HG03460 (cell line): ENCODE measurements at regions not wholly inside any gene's neighbourhood (a gene's known extent, or its start where the extent isn't known, plus 50 kb on each side); places are given as distances from the start of the nearest gene placed in this dataset.

ENCODE experiments used
- ATAC-seq: cut with Tn5 transposase; IDR thresholded peaks from one replicate; pipeline ENCODE4 v1.9.1; 2021; ENCODE audit not compliant: unreplicated experiment

DNA sequence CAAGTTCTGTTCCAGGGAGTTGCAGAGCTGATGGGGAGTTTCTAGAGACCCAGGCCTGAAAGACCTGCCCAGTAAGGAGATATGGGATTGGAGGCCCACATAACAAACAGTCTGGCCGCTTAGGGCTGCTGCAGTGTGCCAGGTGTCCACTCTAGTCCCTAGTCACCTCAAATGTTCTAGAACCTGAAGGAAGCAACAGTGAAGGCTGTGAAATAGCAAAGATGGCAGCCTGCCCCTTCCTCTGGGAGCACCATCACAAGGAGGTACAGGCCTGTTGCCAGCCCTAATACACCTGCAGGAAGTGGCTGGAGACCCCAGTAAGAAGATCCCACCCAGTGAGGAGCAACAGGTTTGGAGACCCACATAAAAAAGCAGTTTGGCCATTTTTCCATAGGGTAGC is 783.8 kb upstream of the EDIL3 start:
- no peak for ATAC-seq

DNA sequence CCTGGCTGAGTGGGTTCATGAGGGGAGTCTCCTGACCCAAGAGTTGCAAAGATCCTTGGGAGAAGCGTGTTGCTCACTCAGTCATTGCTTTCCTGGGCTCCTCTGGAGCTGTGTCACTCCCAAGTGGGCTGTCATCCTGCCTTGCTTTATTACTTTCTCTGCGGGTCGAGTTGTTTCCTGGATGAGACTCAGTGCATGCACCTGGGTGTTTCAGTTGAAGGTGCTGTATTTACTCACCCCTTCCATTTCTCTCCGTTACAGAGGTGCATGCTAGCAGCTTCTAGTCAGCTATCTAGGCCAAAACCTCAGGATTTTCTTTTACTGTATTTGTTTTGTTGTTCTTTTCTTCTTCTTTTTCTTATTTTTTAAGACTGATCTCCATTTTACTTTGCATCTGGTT is 785.5 kb upstream of the EDIL3 start:
- no peak for ATAC-seq

DNA sequence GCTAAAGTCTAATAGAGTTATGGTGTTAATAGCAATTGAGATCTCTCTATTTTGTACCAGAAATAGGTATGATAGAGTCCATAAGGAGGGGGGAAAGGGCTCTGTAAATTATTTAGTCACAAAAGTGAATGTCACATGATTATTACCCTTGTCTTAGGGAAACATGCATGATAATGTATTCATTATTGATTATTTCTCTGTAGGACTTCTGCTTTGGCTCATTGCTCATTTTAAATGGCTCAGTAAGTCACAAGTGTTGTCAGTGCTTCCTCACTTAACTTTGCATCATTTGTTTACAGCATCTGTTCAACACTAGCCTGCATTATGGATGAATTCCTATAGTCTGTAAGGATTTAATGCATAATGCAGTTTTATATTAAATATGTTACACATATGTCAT is 788.8 kb upstream of the EDIL3 start:
- no peak for ATAC-seq

DNA sequence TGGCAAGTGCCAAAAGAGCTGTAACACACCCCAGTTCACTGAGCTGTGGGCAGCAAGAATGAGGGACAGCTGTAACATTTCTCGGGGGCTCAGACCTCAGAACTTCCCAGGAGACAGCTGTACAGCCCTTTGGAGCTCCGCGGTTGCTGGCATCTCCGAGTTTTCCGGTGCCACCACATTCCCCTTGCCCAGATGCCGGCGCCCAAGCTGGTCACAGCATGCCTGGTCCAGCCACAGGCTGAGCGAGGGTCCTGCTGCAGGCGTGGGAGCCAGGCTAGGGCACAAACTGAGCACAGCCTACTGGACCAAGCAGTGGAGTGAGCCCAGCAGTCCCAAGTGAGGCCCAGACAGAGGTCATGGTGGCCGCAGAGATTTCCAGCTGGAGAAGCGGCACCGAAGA is 797.7 kb upstream of the EDIL3 start:
- ATAC-seq, result no peak

DNA sequence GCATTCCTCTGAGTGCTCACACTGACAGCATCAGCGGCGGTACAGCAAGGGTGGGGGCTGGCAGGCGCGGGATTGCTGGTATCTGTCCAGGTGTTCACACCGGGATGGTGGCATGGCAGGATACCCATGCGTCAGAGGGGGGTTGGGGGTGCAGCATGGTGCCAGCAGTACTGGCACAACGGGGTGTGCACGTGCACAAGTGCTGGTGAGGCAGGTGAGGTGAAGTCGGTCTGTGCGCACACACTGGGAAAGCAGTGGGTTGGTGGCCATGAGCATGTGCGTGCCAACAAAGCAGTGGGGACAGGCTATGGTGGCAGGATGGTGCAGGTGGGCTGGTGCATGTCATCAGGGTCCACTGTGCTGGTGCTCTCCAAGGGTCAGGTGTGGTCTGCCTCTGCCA is 819.6 kb upstream of the EDIL3 start:
- ATAC-seq, result no peak

DNA sequence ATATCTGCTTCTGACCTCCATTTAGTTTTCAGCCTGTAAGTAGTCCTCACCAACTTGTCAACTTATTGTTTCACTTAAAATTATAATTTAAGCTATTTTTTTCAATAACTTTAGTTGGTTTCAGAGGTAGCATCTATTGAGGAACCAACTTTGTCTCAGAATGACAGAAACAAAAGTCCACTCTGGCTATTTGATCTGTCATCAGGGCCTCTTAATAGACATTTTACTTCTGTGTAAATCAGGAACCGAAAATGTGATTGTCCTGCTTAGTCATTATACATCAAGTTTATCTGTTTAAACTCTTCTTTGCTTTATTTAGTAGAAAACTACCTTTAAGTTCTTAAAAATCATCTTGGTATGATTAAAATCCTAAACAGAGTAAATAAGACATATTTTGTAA is 820.8 kb upstream of the EDIL3 start:
- ATAC-seq, result no peak

DNA sequence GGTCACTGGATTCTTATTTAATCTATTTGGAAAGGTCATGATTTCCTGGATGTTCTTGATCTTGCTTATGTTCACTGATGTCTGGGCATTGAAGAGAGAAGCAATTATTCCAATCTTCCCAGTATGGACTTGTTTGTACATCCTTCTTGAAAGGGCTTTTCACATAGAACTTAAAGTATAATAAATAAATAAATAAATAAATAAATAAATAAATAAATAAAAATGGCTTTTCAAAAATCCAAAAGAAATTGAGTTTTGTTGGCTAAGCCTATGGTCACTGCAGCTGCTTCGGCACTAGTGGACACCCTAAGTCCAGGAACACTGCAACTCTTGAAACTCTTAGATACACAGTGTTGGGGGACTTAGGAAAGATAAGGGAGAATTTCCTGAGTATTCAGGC is 840.7 kb upstream of the EDIL3 start:
- no peak for ATAC-seq

DNA sequence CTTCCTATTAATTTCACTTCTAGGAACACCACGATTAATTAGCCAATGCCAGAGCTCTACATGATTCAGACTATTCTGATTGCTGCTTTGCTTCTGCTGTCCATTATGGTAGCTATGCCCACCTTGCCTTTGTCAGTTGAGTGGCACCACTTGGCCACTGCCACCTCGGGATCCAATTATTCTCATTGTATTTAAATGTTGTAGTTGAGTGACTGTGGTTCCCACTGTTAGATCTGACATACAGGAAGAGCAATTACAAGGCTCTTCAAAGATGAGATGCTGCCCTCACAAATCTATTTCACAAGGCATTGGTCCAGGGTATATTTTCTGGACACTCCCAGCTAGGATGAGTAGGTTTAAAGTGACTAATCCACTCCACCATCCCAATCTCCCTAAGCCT is 864.5 kb upstream of the EDIL3 start:
- ATAC-seq, result no peak

DNA sequence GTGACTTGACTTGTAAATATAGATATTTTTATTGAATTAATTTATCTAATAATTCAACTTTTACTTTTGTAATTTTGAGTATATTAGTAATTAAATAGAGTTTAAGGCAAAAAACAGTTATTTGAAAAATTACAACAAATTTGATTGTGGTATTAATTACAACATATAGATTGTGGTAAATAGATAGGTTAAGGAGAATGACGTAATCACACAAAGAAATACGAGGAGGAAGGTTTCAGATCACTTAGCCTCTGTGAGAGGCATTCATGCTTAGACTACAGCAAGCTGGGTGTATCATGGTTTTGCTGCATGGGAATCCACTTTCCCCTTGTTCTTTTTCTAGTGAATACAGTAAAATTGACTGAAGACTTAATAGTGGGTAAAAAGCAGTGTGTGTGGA is 878.4 kb upstream of the EDIL3 start:
- no peak for ATAC-seq

DNA sequence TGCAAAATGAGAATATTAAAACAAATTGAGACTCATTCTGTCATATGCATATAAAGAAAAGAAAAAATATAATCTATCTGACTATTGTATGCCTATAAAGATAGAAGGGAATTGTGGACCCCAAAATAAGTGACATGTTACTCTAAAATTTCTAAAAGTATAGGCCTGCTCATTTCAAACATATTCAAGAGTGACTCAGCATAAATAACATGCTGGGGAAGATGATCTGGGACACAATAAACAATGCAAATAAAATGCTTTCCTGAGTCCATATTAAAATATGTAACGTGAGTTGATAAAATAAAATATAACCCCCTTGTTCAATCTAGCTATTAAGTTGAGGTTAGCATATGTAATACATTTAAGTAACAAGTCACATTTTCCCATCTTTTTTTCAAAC is 882.0 kb upstream of the EDIL3 start:
- ATAC-seq, result no peak

DNA sequence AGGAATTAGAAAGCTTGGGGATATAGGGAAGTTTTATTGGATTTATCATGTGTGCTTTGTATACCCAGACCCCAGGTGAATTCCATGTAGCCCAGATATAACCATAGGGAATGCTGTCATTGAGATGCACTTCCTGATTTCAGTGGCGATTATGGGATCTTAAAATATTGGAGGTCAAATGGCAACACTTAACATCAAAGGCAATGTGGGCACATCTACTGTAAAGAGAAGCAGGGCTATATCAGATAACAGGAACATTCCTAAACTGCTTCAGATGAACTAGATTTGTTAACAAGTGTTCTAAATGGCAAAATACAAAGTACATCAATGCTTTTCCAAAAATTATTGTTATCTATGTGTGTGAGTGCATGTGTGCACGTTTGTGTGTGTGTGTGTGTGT is 883.5 kb upstream of the EDIL3 start:
- no peak for ATAC-seq

DNA sequence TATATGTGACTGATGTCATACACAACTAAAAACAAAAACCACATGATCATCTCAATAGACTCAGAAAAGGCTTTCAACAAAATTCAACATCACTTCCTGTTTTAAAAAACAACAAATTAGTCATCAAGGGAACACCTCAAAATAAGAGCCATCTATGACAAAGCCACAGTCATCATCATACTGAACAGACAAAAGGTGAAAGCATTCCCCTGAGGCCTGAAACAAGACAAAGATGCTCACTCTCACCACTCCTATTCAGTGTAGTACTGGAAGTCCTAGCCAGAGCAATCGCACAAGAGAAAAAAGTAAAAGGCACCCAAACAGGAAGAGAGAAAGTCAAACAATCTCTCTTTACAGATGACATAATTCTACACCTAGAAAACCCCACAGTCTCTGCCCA is 893.5 kb upstream of the EDIL3 start:
- ATAC-seq, result peak; percentile 83

DNA sequence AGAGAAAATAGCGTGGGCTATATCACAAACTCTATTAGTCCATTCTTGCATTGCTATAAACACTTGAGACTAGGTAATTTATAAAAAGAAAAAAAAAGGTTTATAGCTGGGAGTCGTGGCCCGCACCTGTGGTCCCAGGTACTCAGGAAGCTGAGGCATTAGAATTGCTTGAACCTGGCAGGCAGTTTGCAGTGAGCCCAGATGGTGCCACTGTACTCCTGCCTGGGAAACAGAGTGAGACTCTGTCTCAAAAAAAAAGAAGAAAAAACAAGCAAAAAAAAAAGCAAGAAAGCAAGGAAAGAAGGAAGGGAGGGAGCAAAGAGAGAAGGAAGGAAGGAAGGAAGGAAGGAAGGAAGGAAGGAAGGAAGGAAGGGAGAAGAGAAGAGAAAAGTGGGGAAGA is 904.2 kb upstream of the EDIL3 start:
- ATAC-seq, result no peak

DNA sequence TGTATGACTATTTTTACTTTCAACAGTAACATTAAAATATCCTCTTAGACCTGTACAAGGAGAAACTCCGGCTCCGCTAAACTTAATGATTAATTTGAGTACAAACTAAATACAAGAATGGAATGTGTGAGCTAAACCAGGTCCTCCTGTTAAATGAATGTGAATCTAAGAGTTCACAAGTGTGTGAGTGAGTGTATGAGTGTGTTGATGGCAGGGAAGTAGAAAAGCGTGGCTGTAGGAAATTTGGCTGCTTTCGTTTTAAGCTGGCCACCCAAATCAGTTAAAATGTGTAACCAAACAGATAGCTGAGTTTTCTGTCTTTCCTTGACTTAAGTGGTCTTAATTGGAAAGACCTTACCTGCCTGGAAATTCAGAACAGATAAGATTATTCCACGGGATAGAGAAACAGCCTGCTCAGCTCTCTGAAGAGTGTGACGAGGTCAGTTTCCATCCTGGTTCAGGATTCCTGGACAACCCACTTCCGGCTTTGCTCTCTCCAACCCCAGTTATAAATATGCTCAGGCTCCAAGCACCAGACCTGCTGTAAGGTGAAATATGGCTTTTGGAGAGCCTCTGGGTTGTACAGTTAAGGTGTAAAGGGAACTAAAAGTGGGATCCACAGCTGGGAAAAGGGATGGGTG is 908.6 kb upstream of the EDIL3 start:
- ATAC-seq, result no peak

DNA sequence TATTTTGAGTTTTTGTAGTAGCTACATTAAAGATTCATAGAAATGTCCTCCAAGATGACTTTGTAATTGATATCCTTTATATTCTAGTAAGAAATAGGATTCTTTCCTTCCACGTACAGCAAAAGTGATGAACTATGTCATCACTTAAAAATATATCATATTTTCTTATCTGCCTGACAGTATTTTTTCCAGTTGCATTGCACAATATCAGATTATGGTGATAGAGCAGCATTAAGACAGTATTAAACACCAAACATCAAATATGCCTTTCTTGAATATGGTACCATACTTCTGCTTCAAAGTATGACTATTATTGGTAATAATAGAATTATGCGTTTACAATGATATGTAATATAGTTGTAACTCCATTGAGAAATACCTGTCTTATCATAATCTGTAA is 919.8 kb upstream of the EDIL3 start:
- no peak for ATAC-seq

DNA sequence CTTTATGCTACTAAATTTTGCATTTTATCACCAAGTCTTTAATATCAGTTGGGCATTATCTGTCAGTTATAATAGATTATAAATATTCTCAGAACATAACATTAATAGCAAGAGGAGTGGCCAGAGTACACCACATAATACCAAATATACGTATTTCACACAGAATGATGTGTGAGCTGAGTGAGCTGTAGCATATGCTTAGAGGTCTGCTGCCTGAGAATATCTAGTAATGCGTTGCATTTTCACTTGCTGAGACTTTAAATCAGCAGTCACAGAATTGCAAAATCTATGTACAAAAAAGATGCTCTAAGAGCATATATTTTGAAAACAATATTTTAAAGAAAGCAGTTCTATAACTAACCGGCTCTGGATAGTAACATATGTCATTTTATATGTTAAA is 921.1 kb upstream of the EDIL3 start:
- no peak for ATAC-seq

DNA sequence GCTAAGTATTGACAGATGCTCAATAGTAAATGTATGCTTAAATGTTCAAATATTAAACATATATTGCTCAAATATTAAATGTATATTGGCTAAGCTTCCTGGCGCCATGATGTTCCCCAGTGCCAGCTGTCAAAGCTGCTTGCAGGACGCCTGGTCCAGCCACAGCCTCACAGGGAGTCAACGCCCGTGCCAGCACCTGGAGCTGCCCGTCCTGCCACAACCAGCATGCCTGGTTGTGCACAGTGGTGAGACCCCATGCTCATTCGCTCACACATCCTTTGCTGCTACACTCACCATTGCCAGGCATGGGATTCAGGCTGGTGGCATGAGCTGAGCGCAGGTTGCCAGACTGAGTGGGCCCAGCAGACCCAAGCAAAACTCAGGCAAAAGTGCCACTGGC is 926.9 kb upstream of the EDIL3 start:
- no peak for ATAC-seq

DNA sequence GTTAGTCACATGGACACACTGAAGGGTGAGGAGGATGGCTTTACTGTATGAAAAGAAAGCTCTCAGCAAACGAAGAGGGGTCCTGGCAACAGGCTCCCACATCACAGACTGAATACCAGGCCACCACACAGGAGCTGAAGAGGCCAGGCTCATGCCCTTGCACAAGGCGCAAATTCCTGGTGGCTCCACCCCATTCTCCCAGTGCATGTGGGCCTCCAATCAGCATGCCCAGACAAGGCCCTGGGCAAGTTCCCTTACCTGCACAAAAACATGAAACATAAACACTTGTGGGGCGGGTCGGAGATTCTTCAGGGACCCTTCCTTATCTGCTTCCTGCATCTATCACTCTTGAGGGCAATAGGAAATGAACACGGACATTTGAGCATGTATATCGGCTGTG is 935.8 kb upstream of the EDIL3 start:
- no peak for ATAC-seq

DNA sequence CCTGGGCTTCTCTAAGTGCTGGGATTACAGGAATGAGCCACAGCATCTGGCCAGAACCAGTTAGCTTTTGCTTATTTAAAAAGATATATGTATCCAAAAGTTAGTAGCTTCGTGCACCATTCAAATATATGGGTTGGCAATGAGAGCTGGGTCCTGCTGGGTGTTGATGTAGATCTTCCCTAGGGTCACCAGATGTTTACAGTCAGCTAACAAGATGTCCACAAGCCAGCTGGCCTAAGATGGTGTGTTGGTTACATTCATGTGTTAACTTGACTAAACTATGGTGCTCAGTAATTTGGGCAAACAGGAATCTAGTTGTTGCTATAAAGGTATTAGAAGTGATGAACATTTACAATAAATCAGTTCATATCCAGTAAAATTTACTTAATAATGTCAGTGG is 948.6 kb upstream of the EDIL3 start:
- no peak for ATAC-seq

DNA sequence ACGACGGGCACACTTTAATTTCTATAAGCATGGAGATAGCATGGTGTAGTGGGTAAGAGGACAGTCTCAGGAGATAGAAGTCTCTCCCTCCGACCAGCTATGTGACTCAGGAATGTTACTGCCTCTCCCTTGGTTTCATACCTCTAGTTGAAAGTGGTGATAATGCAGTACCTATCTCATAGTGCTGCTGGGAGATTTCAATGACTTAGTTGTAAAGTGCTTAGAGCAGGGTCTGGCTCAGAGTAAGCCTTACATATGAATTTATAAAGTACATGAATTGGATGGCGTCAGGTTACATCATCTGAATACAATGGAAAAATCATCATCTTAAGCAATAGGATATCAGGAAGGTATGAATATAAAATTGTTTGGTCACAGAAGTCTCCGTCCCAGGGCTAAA is 952.8 kb upstream of the EDIL3 start:
- no peak for ATAC-seq

DNA sequence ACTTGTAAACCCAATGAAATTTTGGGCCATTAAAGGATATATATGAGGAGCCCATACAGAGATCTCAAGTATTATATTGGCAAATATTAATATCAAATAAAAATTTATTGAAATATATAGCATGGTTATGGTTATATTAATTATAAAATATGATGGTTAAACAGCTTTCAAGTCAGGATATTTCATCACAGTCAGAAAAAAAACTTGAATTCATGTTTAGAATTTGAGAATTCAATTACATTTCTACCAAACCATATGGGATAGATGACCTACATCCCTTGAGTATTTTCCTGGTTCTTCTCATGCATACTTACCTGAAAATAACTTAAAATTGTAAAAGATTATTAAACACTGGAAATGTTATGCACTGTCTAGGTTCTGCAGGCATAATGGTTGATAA is 956.1 kb upstream of the EDIL3 start:
- ATAC-seq, result no peak

DNA sequence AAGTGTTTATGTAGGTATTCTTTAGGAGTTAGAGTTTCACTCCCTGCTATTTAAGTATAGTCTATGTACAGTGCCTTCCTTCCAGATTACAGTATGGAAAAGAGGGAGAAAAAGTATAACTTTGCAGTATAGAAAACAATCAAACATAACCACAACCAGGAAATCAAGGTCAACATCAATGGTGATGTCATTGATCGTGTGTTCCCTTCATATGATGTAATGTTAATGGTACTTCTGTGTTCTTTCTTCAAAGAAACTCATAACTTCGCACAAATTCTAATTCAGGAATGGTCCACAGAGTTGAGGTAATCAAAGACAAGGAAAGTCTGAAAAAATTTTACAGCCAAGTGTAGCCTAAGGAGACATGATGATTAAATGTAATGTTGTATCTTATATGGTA is 961.1 kb upstream of the EDIL3 start:
- ATAC-seq, result no peak

DNA sequence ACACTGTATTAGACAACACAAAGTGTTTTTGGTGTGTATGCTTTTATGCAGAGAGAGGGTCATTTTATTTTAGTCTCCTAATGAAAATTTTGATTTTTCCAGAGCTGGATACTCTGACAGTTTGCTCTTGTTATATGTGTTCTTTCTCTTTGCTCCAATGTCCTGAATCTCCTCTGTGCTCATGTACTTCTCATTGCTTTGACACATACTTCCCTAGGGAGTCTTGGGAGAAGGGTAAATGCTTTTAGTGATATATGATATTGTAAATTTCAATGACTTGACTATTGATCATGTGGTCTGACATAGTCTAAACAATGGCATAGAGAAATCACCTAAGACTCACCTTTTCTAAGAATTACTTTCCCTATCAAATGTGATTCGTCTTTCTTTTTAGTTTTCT is 972.6 kb upstream of the EDIL3 start:
- ATAC-seq, result no peak

DNA sequence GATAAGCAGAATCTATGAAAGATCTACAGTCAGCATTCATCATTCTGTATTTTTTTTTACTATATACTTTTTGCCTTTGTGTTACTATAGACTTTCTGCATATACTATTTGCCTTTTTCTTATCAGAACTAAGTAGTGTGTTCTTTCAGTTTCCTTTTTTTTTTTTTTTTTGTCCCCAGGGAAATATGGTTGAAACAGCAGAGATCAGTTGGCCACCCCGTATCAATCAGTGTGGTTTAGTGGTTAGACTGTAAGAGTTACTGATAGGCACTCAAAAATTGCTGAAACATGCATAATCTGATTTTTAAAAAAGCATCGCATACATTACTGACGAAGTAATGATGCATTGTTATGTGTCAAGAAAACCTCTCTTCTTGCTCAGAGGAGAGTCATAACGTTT is 990.8 kb upstream of the EDIL3 start:
- no peak for ATAC-seq
